NT2/D1 (cell line): ENCODE measurements at regions not wholly inside any gene's neighbourhood (a gene's known extent, or its start where the extent isn't known, plus 50 kb on each side); places are given as distances from the start of the nearest gene placed in this dataset.

Experiments
- SUZ12 ChIP-seq: IDR thresholded peaks from 2 replicates; pipeline ENCODE4 v1.6.1; 2011; ENCODE audit not compliant: insufficient read length, insufficient read depth; ENCODE audit errors: extremely low read depth
- YY1 ChIP-seq: IDR thresholded peaks from 2 replicates; pipeline ENCODE4 v1.6.1; 2011; ENCODE audit not compliant: insufficient read length, insufficient read depth

DNA sequence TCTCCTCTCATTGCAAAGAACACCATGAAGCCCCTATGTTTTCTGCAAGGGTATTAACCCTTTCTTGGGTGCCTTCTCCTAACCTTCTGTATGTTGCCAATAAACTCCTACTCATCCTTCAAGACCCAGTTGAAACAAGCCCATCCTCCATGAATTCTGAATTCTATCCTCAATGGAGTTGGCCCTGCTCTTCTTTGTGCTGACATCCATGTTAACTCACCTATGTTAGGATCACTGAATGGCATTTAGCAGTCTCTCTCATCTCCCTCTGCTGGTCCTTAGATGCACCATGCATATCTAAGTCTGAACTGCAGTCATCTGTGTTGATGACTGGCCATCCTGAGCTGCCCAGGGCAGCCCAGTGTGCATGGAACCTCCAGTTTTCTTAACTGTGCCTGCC, 129.8 kb downstream of the BUB3 start:
- TF ChIP-seq YY1 (no peak), SUZ12 (no peak)
